Spleen (tissue), 7 donors: ENCODE measurements at regions not wholly inside any gene's neighbourhood (a gene's known extent, or its start where the extent isn't known, plus 50 kb on each side); places are given as distances from the start of the nearest gene placed in this dataset.

Experiments used
- CTCF ChIP-seq, 11 experiments: fragments of 200-600 bp in 7 of 11; fragments of 450-650 bp in 4 of 11; sonication (generic) in 4 of 11; IDR thresholded peaks in 8 of 11; conservative IDR thresholded peaks in 3 of 11; 1 replicate in 7 of 11; 2 replicates in 4 of 11; pipeline versions ENCODE4 v1.4.0 to v1.8.0; 2016 to 2021; ENCODE audit warnings: antibody characterized with exemption in 11 of 11, inconsistent platforms in 4 of 11, mild to moderate bottlenecking in 1 of 11
- POLR2A ChIP-seq, 3 donors: fragments of 450-650 bp; IDR thresholded peaks; one replicate each; pipeline ENCODE4 v1.5.1; 2017; ENCODE audit warnings: antibody characterized with exemption in 3 of 3, mild to moderate bottlenecking in 1 of 3
- POLR2AphosphoS5 ChIP-seq, 3 donors: sonication (generic); formaldehyde crosslinking; IDR thresholded peaks; one replicate each; pipeline ENCODE4 v1.5.1; 2017; ENCODE audit warnings: antibody characterized with exemption in 3 of 3
- donor health status: DM: no; HTN: no; CAD: no; lungs with moderate emphysema.
- donor health status: DM: no; HTN: no; CAD: no.
- donor health status: DM: no; HTN: no; CAD: no.

GRCh38 chr7:25574828-25575227 lies 346.5 kb upstream of the NPVF start:
- TF ChIP-seq POLR2A (IDR thresholded peaks at IDR 0.05) (no peak), CTCF (IDR thresholded peaks at IDR 0.05 in 8 of 11, conservative IDR thresholded peaks at IDR 0.05 in 3 of 11) (no peak), POLR2AphosphoS5 (IDR thresholded peaks at IDR 0.05) (no peak)
